WTC11 (cell line): ENCODE measurements at regions not wholly inside any gene's neighbourhood (a gene's known extent, or its start where the extent isn't known, plus 50 kb on each side); places are given as distances from the start of the nearest gene placed in this dataset.

Source experiments
- ATAC-seq: fragments of 200-7000 bp; cut with Tn5 transposase; 2 replicates; pipeline ENCODE4 v1.10.0; 2021; ENCODE audit warnings: mild to moderate bottlenecking, moderate library complexity
- CTCF ChIA-PET: fragments of 300-600 bp; sonication (Branson Sonifier 250); formaldehyde crosslinking; loops from one replicate; lab custom pipeline; 2021; ENCODE audit warnings: antibody characterized with exemption; lab: Charles Lee
- POLR2A ChIA-PET: fragments of 350-600 bp; sonication (Branson Sonifier 250); formaldehyde crosslinking; loops from one replicate; lab custom pipeline; 2021; ENCODE audit warnings: antibody characterized with exemption; lab: Charles Lee
- DNase-seq: peaks from one replicate; pipeline ENCODE4 v3.0.0; 2021; ENCODE audit warnings: low spot score
- H3K27ac Mint-ChIP-seq: 2 replicates; pipeline ENCODE4 v1.8.0; 2021; ENCODE audit warnings: mixed read lengths
- H3K27me3 Mint-ChIP-seq: 2 replicates; pipeline ENCODE4 v1.8.0; 2021; ENCODE audit warnings: low read depth, mild to moderate bottlenecking, moderate library complexity, mixed read lengths
- H3K36me3 Mint-ChIP-seq: 2 replicates; pipeline ENCODE4 v1.8.0; 2021; ENCODE audit warnings: mixed read lengths
- H3K4me1 Mint-ChIP-seq: 2 replicates; pipeline ENCODE4 v1.8.0; 2022; ENCODE audit warnings: mixed read lengths
- H3K4me3 Mint-ChIP-seq: 2 replicates; pipeline ENCODE4 v1.8.0; 2021; ENCODE audit warnings: mild to moderate bottlenecking, moderate library complexity, mixed read lengths
- H3K9me3 Mint-ChIP-seq: 2 replicates; pipeline ENCODE4 v1.8.0; 2021; ENCODE audit warnings: mixed read lengths
- CREM ChIP-seq: sonication (generic); formaldehyde crosslinking; IDR thresholded peaks from 2 replicates; pipeline ENCODE4 v1.8.1; 2022; ENCODE audit warnings: mild to moderate bottlenecking, missing genetic modification reagents, moderate library complexity
- ELF4 ChIP-seq: sonication (generic); formaldehyde crosslinking; IDR thresholded peaks from 2 replicates; pipeline ENCODE4 v1.8.1; 2022; ENCODE audit warnings: low read depth, mild to moderate bottlenecking, moderate library complexity, missing genetic modification reagents
- FOXP1 ChIP-seq: sonication (generic); formaldehyde crosslinking; IDR thresholded peaks from 2 replicates; pipeline ENCODE4 v1.8.0; 2022; ENCODE audit warnings: missing genetic modification reagents, mild to moderate bottlenecking, moderate library complexity, borderline replicate concordance
- GABPB1 ChIP-seq: sonication (generic); formaldehyde crosslinking; IDR thresholded peaks from 2 replicates; pipeline ENCODE4 v1.8.1; 2023; ENCODE audit warnings: mild to moderate bottlenecking, missing genetic modification reagents
- GRHL2 ChIP-seq: fragments of 250-450 bp; sonication (Bioruptor Pico); IDR thresholded peaks from 2 replicates; pipeline ENCODE4 v1.8.0; 2022; ENCODE audit warnings: mild to moderate bottlenecking, moderate library complexity; ENCODE audit not compliant: insufficient replicate concordance, severe bottlenecking
- IRF1 ChIP-seq: sonication (generic); formaldehyde crosslinking; IDR thresholded peaks from 2 replicates; pipeline ENCODE4 v1.8.0; 2023; ENCODE audit warnings: missing genetic modification reagents
- JAZF1 ChIP-seq: fragments of 250-450 bp; sonication (Bioruptor Pico); IDR thresholded peaks from 2 replicates; pipeline ENCODE4 v1.9.0; 2021; ENCODE audit warnings: moderate library complexity, mild to moderate bottlenecking, inconsistent platforms
- MYBL2 ChIP-seq: sonication (generic); formaldehyde crosslinking; IDR thresholded peaks from 2 replicates; pipeline ENCODE4 v1.8.1; 2023; ENCODE audit warnings: mild to moderate bottlenecking, moderate library complexity, missing genetic modification reagents
- NR1H2 ChIP-seq: sonication (generic); formaldehyde crosslinking; IDR thresholded peaks from 2 replicates; pipeline ENCODE4 v1.9.0; 2021; ENCODE audit warnings: mild to moderate bottlenecking, moderate library complexity, missing genetic modification reagents
- OVOL2 ChIP-seq: fragments of 250-450 bp; sonication (Bioruptor Pico); IDR thresholded peaks from 2 replicates; pipeline ENCODE4 v1.9.0; 2021; ENCODE audit warnings: mild to moderate bottlenecking, borderline replicate concordance
- RELA ChIP-seq: sonication (generic); formaldehyde crosslinking; IDR thresholded peaks from 2 replicates; pipeline ENCODE4 v1.8.1; 2022; ENCODE audit warnings: missing genetic modification reagents, mild to moderate bottlenecking, borderline replicate concordance
- SMAD3 ChIP-seq: sonication (generic); formaldehyde crosslinking; IDR thresholded peaks from 2 replicates; pipeline ENCODE4 v1.8.0; 2022; ENCODE audit warnings: missing genetic modification reagents, mild to moderate bottlenecking, borderline replicate concordance
- ZBTB21 ChIP-seq: sonication (generic); formaldehyde crosslinking; IDR thresholded peaks from 2 replicates; pipeline ENCODE4 v1.8.1; 2023; ENCODE audit warnings: mild to moderate bottlenecking, missing genetic modification reagents, borderline replicate concordance
- ZBTB43 ChIP-seq: sonication (generic); formaldehyde crosslinking; IDR thresholded peaks from 2 replicates; pipeline ENCODE4 v1.8.1; 2023; ENCODE audit warnings: mild to moderate bottlenecking, missing genetic modification reagents
- ZMAT4 ChIP-seq: fragments of 250-450 bp; sonication (Bioruptor Pico); IDR thresholded peaks from 2 replicates; pipeline ENCODE4 v1.9.0; 2021; ENCODE audit warnings: mild to moderate bottlenecking
- ZNF425 ChIP-seq: fragments of 250-450 bp; sonication (Bioruptor Pico); conservative IDR thresholded peaks from 2 replicates; pipeline ENCODE4 v1.9.0; 2021; ENCODE audit warnings: mild to moderate bottlenecking
- TF ChIP-seq, protein P1 (sequence below): fragments of 250-450 bp; sonication (Bioruptor Pico); IDR thresholded peaks from 2 replicates; pipeline ENCODE4 v1.9.0; 2021; ENCODE audit warnings: moderate library complexity, mild to moderate bottlenecking, inconsistent platforms, borderline replicate concordance
- TF ChIP-seq, protein P2 (sequence below): sonication (generic); formaldehyde crosslinking; conservative IDR thresholded peaks from 2 replicates; pipeline ENCODE4 v1.8.1; 2023; ENCODE audit warnings: mild to moderate bottlenecking, low read depth, missing genetic modification reagents, moderate library complexity
- TF ChIP-seq, protein P3 (sequence below): sonication (generic); formaldehyde crosslinking; IDR thresholded peaks from 2 replicates; pipeline ENCODE4 v1.8.0; 2022; ENCODE audit warnings: mild to moderate bottlenecking, missing genetic modification reagents
- TF ChIP-seq, protein P4 (sequence below): sonication (generic); formaldehyde crosslinking; IDR thresholded peaks from 2 replicates; pipeline ENCODE4 v1.8.0; 2022; ENCODE audit warnings: mild to moderate bottlenecking, missing genetic modification reagents

- TF ChIP-seq ZNF425 (CRISPR knock-in tag) (no peak), GRHL2 (CRISPR knock-in tag) (no peak), FOXP1 (no peak), IRF1 (no peak), GABPB1 (CRISPR knock-in tag) (no peak), SMAD3 (CRISPR knock-in tag) (no peak), RELA (CRISPR knock-in tag) (no peak), ZMAT4 (CRISPR knock-in tag) (no peak), OVOL2 (CRISPR knock-in tag) (no peak)
- TF ChIP-seq, protein P1, sequence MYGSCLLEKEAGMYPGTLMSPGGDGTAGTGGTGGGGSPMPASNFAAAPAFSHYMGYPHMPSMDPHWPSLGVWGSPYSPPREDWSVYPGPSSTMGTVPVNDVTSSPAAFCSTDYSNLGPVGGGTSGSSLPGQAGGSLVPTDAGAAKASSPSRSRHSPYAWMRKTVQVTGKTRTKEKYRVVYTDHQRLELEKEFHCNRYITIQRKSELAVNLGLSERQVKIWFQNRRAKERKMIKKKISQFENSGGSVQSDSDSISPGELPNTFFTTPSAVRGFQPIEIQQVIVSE (CRISPR knock-in tag) = no peak
- TF ChIP-seq, protein P2, sequence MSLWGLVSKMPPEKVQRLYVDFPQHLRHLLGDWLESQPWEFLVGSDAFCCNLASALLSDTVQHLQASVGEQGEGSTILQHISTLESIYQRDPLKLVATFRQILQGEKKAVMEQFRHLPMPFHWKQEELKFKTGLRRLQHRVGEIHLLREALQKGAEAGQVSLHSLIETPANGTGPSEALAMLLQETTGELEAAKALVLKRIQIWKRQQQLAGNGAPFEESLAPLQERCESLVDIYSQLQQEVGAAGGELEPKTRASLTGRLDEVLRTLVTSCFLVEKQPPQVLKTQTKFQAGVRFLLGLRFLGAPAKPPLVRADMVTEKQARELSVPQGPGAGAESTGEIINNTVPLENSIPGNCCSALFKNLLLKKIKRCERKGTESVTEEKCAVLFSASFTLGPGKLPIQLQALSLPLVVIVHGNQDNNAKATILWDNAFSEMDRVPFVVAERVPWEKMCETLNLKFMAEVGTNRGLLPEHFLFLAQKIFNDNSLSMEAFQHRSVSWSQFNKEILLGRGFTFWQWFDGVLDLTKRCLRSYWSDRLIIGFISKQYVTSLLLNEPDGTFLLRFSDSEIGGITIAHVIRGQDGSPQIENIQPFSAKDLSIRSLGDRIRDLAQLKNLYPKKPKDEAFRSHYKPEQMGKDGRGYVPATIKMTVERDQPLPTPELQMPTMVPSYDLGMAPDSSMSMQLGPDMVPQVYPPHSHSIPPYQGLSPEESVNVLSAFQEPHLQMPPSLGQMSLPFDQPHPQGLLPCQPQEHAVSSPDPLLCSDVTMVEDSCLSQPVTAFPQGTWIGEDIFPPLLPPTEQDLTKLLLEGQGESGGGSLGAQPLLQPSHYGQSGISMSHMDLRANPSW (CRISPR knock-in tag) = no peak
- TF ChIP-seq, protein P3, sequence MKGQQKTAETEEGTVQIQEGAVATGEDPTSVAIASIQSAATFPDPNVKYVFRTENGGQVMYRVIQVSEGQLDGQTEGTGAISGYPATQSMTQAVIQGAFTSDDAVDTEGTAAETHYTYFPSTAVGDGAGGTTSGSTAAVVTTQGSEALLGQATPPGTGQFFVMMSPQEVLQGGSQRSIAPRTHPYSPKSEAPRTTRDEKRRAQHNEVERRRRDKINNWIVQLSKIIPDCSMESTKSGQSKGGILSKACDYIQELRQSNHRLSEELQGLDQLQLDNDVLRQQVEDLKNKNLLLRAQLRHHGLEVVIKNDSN (CRISPR knock-in tag) = no peak
Observed at GRCh38 chr10:123269017-123269552, 114.9 kb downstream of the BUB3 start (continued).

- H3K27me3 Mint-ChIP-seq = no peaks in the 10 kb centered on the region
- H3K27ac Mint-ChIP-seq = no peak overlapping the region
- H3K4me3 Mint-ChIP-seq = no peak overlapping the region
- H3K36me3 Mint-ChIP-seq = no peaks in the 10 kb centered on the region
- peaks cover 7% of the 10 kb centered on the region; the same call in 1 of the 2 replicates for H3K9me3 Mint-ChIP-seq
- no peak for ATAC-seq
- POLR2A ChIA-PET = no interaction called here
- H3K4me1 Mint-ChIP-seq = peaks cover 12% of the 10 kb centered on the region
- no peak for DNase-seq
- CTCF ChIA-PET = no interaction called here
- TF ChIP-seq ZBTB21 (CRISPR knock-in tag) = no peak
- no peak for TF ChIP-seq ZBTB43 (CRISPR knock-in tag)
- no peak for TF ChIP-seq ZNF425 (CRISPR knock-in tag)
- TF ChIP-seq JAZF1 (CRISPR knock-in tag) = no peak
- TF ChIP-seq IRF1 = no peak
- no peak for TF ChIP-seq MYBL2 (CRISPR knock-in tag)
- no peak for TF ChIP-seq ELF4 (CRISPR knock-in tag)
- no peak for TF ChIP-seq CREM (CRISPR knock-in tag)
- TF ChIP-seq, protein P4, sequence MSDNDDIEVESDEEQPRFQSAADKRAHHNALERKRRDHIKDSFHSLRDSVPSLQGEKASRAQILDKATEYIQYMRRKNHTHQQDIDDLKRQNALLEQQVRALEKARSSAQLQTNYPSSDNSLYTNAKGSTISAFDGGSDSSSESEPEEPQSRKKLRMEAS (CRISPR knock-in tag) = no peak
- TF ChIP-seq NR1H2 (CRISPR knock-in tag) = no peak
Observed at GRCh38 chr10:123269675-123270074, 115.5 kb downstream of the BUB3 start.
